BJ (cell line): ENCODE measurements at regions not wholly inside any gene's neighbourhood (a gene's known extent, or its start where the extent isn't known, plus 50 kb on each side); places are given as distances from the start of the nearest gene placed in this dataset.

Source experiments
- CTCF ChIA-PET: fragments of 350-600 bp; formaldehyde crosslinking; extraction: SDS; loops from one replicate; lab custom pipeline; 2021; ENCODE audit warnings: antibody characterized with exemption, inconsistent platforms; lab: Yijun Ruan, JAX
- POLR2A ChIA-PET: fragments of 300-600 bp; sonication (Branson Sonifier 250); formaldehyde crosslinking; extraction: SDS; loops from one replicate; lab custom pipeline; 2021; ENCODE audit warnings: antibody characterized with exemption; lab: Charles Lee
- DNase-seq: peaks from one replicate; pipeline ENCODE4 v3.0.0-alpha.2; 2011; ENCODE audit warnings: low read depth
- H3K27me3 ChIP-seq: 2 replicates; pipeline ENCODE4 v1.6.0; 2011; ENCODE audit warnings: low read length; ENCODE audit not compliant: control insufficient read depth, insufficient read depth
- H3K36me3 ChIP-seq: 2 replicates; pipeline ENCODE4 v1.5.1; 2011; ENCODE audit warnings: low read length; ENCODE audit not compliant: control insufficient read depth, insufficient read depth
- H3K4me3 ChIP-seq: 2 replicates; pipeline ENCODE4 v1.5.1; 2011; ENCODE audit warnings: low read depth, mild to moderate bottlenecking, control low read depth, low read length
- CTCF ChIP-seq: IDR thresholded peaks from 2 replicates; pipeline ENCODE4 v1.5.1; 2011; ENCODE audit warnings: low read depth, mild to moderate bottlenecking, control low read depth, inconsistent platforms, low read length, moderate library complexity; ENCODE audit not compliant: insufficient read depth

- no peaks in the 10 kb centered on the region for H3K27me3 ChIP-seq
- no peak for TF ChIP-seq CTCF
- H3K4me3 ChIP-seq = no peak overlapping the region
- H3K36me3 ChIP-seq = no peaks in the 10 kb centered on the region
- DNase-seq = no peak
- ChIA-PET CTCF (no interaction called here), POLR2A (no interaction called here)
Measured at GRCh38 chr18:71913641-71914040, 630.5 kb downstream of the CBLN2 start.

GRCh38 chr18:71902482-71902881, 641.7 kb downstream of the CBLN2 start:
- no peak overlapping the region for H3K4me3 ChIP-seq
- DNase-seq = no peak
- TF ChIP-seq CTCF = no peak
- no peaks in the 10 kb centered on the region for H3K27me3 ChIP-seq
- ChIA-PET CTCF (no interaction called here), POLR2A (no interaction called here)
- no peaks in the 10 kb centered on the region for H3K36me3 ChIP-seq

- CTCF ChIA-PET = no interaction called here
- POLR2A ChIA-PET = no interaction called here
- no peaks in the 10 kb centered on the region for H3K27me3 ChIP-seq
- no peak overlapping the region for H3K4me3 ChIP-seq
- no peak for DNase-seq
- no peak for TF ChIP-seq CTCF
- H3K36me3 ChIP-seq = no peaks in the 10 kb centered on the region
Measured at GRCh38 chr18:71899707-71900472, 644.3 kb downstream of the CBLN2 start.

- H3K36me3 ChIP-seq = no peaks in the 10 kb centered on the region
- TF ChIP-seq CTCF = no peak
- no peak for DNase-seq
- ChIA-PET POLR2A (no interaction called here), CTCF (no interaction called here)
- no peak overlapping the region for H3K4me3 ChIP-seq
- no peaks in the 10 kb centered on the region for H3K27me3 ChIP-seq
Measured at GRCh38 chr18:71899183-71899582, 645.0 kb downstream of the CBLN2 start.

- no peak for TF ChIP-seq CTCF
- ChIA-PET CTCF (no interaction called here), POLR2A (no interaction called here)
- H3K36me3 ChIP-seq = no peaks in the 10 kb centered on the region
- DNase-seq = no peak
- H3K27me3 ChIP-seq = no peaks in the 10 kb centered on the region
- no peak overlapping the region for H3K4me3 ChIP-seq
Measured at GRCh38 chr18:71887509-71887908, 656.6 kb downstream of the CBLN2 start.
